GM19324 (cell line): ENCODE measurements at regions not wholly inside any gene's neighbourhood (a gene's known extent, or its start where the extent isn't known, plus 50 kb on each side); places are given as distances from the start of the nearest gene placed in this dataset.

Source experiments
- ATAC-seq: cut with Tn5 transposase; IDR thresholded peaks from one replicate; pipeline ENCODE4 v1.9.1; 2021; ENCODE audit warnings: mild to moderate bottlenecking, moderate library complexity; ENCODE audit not compliant: unreplicated experiment, low FRiP score

GRCh38 chr2:128813352-128814034 is 494.8 kb upstream of the HS6ST1 start:
- no peak for ATAC-seq

- ATAC-seq = no peak
Measured at GRCh38 chr2:128815248-128815647, 496.6 kb upstream of the HS6ST1 start.

DNA sequence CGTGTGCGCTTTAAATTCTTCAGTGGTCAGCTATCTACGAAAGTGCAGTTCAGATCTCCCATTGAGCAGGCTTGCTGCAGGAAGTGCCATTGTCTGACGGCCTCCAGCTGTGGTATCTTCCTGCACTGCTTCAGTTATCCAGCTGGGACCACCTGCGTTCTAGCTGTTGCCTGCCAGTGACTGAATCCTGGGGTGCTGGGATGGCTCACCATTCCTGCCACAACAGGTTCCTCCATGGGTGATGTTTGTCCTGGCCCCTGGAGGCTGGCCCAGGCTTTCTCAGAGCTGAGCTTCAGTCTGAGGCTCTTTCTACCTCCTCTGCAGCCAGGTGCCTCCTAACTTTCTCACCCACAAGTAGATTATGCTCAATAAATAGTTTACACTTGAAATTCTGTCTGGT is 498.5 kb upstream of the HS6ST1 start:
- no peak for ATAC-seq

- no peak for ATAC-seq
Measured at GRCh38 chr2:128817813-128818212, 499.1 kb upstream of the HS6ST1 start.

DNA sequence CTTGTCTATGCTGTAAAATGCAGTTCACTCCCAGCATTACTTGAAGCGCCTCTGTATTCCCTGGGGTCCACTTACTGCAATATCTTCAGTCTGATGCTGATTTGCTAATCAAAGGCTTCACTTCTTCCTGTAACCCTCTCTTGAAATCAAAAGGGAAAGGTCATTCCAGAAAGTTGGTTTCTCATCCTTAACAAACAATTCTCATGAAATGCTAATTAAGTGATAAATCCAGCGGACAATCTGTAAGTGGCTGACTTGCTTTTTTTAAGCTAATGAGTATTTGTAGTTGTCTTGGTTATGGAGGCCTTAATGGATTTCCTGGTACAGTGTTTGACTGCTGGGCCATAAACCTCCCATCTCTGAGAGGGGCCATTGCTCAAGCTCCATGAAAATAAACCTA is 499.6 kb upstream of the HS6ST1 start:
- ATAC-seq = no peak

DNA sequence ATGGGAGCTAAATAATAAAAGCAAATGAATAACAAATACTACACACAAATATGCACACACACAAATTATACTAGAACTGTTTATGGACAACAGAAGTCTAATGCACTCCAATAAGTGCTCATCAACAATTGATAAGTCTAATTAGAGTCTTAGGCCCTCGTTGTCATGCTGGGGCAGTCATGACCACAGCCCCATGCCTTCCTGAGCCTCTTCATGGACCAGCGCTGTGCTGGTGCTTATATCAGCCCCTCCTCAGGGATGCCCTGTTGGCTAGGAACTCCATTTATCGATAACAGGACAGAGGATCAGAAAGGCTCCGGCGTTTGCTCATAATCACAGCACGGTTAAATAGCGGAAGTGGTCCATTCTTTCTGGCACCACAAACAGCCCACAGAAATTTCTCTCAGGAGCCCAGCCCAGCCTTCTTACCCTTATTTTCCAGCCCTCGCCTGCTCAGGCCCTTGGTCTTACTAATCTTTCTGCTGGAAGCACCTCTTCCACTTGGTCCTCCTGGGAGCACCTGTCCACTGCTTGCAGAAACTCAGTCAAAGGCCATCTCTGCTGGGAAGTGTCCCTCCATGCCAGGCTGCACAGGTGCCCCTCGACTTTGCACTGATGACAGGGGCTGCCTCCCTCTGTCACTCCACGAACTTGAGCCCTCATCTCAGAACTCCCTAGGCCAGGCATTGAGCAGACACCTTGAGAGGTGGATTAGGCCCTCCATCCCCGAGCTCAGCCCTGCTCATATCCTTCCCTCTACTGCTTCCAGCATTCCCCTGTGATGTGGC is 500.2 kb upstream of the HS6ST1 start:
- ATAC-seq = no peak

- no peak for ATAC-seq
Measured at GRCh38 chr2:128820452-128820851, 501.8 kb upstream of the HS6ST1 start.

DNA sequence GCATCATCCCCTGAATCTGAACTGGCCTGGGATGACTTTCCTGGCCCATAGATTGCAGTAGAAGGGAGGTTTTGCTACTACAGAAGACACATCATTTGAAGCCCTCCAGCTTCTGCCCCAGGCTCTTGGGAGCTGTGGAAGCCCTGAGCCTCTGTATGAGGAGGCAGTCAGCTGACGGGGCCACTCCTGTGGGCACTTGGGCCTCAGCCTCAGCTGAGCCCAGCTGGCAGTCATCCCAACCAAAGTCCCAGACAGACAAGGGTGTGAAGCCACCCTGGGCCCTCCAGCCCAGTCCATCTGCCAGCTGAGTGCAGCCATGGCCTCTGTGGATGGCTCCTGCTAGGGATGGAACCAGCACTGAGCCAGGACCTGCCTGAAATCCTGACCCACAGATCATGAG is 502.3 kb upstream of the HS6ST1 start:
- no peak for ATAC-seq

GRCh38 chr2:128832946-128833663 is 514.4 kb upstream of the HS6ST1 start:
- no peak for ATAC-seq

- ATAC-seq = no peak
Measured at GRCh38 chr2:128833664-128834027, 515.0 kb upstream of the HS6ST1 start.

DNA sequence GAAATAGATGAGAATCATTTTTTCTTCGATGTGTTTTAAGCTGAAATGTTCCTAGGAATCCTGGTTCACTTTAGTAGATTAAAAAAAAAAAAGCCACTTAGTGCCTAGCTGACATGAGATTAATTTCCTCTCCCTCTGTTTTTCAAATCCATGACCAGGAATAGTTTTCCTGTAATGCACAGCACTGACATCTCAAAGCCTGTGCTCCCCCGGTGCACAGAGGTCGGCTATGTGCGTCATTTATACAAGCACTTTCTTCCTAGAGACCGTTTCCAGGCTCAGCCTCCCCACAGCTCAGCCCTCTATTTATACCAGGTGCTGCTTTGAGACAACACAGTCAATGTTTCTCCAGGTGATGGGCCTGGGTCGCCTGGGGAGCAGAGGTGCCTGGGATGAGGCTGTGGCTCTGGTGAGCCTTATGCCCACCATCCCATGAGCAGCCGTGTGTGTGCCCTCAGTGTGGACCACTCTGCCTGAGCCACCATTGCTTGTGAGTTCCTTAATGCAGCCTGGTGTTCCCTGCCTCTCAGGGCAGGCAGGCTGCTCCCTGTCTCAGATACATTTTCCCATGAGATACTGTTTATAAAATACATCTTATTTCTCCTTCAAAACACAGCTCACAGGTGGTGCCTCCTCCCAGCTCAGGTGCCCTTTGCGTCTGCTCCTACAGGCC is 515.7 kb upstream of the HS6ST1 start:
- ATAC-seq = no peak

GRCh38 chr2:128834880-128835252 is 516.2 kb upstream of the HS6ST1 start:
- no peak for ATAC-seq

GRCh38 chr2:128835342-128835855 is 516.7 kb upstream of the HS6ST1 start:
- ATAC-seq = no peak

GRCh38 chr2:128835974-128836373 is 517.3 kb upstream of the HS6ST1 start:
- no peak for ATAC-seq

- ATAC-seq = no peak
Measured at GRCh38 chr2:128836559-128837100, 518.0 kb upstream of the HS6ST1 start.

- ATAC-seq = no peak
Measured at GRCh38 chr2:128838244-128838643, 519.6 kb upstream of the HS6ST1 start.

- no peak for ATAC-seq
Measured at GRCh38 chr2:128841803-128842202, 523.1 kb upstream of the HS6ST1 start.

- ATAC-seq = no peak
Measured at GRCh38 chr2:128867311-128867710, 548.6 kb upstream of the HS6ST1 start.

- ATAC-seq = no peak
Measured at GRCh38 chr2:128867936-128868636, 549.4 kb upstream of the HS6ST1 start.
